Cardiac muscle cell (in vitro differentiated cells and primary cell): ENCODE measurements at regions not wholly inside any gene's neighbourhood (a gene's known extent, or its start where the extent isn't known, plus 50 kb on each side); places are given as distances from the start of the nearest gene placed in this dataset.

Experiments
- DNase-seq, 2 donors: peaks; one replicate each; pipeline versions ENCODE4 v3.0.0 to v3.0.0-alpha.2; 2010 to 2017; ENCODE audit warnings: low read depth in 1 of 2, low spot score in 1 of 2
- H3K27ac ChIP-seq: fragments of 200-600 bp; sonication (generic); 2 replicates; pipeline ENCODE4 v1.5.1; 2016
- H3K27me3 ChIP-seq: fragments of 200-600 bp; sonication (generic); 2 replicates; pipeline ENCODE4 v1.6.0; 2016; ENCODE audit warnings: control low read depth
- H3K36me3 ChIP-seq: fragments of 200-600 bp; sonication (generic); 2 replicates; pipeline ENCODE4 v1.5.1; 2016; ENCODE audit warnings: control low read depth
- H3K4me1 ChIP-seq: fragments of 200-600 bp; sonication (generic); 2 replicates; pipeline ENCODE4 v1.8.1; 2017; ENCODE audit warnings: low read depth, mild to moderate bottlenecking, mixed run types
- H3K4me3 ChIP-seq: fragments of 200-600 bp; sonication (generic); 2 replicates; pipeline ENCODE4 v1.5.1; 2016; ENCODE audit warnings: mild to moderate bottlenecking
- H3K9me3 ChIP-seq: fragments of 200-600 bp; sonication (generic); 2 replicates; pipeline ENCODE4 v1.5.1; 2017; ENCODE audit warnings: low read depth, mild to moderate bottlenecking, control low read depth
- CTCF ChIP-seq: IDR thresholded peaks from 2 replicates; pipeline ENCODE4 v1.5.1; 2012; ENCODE audit warnings: low read depth, mild to moderate bottlenecking, low read length

- no peak for TF ChIP-seq CTCF
- no peaks in the 10 kb centered on the region for H3K27me3 ChIP-seq
These were observed 683.3 kb upstream of the HS6ST1 start for GRCh38 chr2:129001926-129002325.

GRCh38 chr2:129002751-129003150 lies 684.1 kb upstream of the HS6ST1 start:
- Histone ChIP-seq H3K4me1 (no peaks in the 10 kb centered on the region), H3K36me3 (no peaks in the 10 kb centered on the region), H3K4me3 (no peak overlapping the region), H3K9me3 (no peaks in the 10 kb centered on the region), H3K27ac (no peak overlapping the region), H3K27me3 (no peaks in the 10 kb centered on the region)
- TF ChIP-seq CTCF = no peak
- DNase-seq = no peak

More at GRCh38 chr2:129001926-129002325, 683.3 kb upstream of the HS6ST1 start:
- Histone ChIP-seq H3K36me3 (no peaks in the 10 kb centered on the region), H3K27ac (no peak overlapping the region), H3K4me3 (no peak overlapping the region), H3K4me1 (no peaks in the 10 kb centered on the region), H3K9me3 (no peaks in the 10 kb centered on the region)
- no peak for DNase-seq

- Histone ChIP-seq H3K9me3 (no peaks in the 10 kb centered on the region), H3K36me3 (no peaks in the 10 kb centered on the region), H3K4me1 (no peaks in the 10 kb centered on the region), H3K4me3 (no peak overlapping the region), H3K27me3 (no peaks in the 10 kb centered on the region), H3K27ac (no peak overlapping the region)
- TF ChIP-seq CTCF = no peak
- DNase-seq = no peak
These were observed 685.8 kb upstream of the HS6ST1 start for GRCh38 chr2:129004485-129004884.

GRCh38 chr2:129004940-129005490 lies 686.3 kb upstream of the HS6ST1 start:
- H3K27me3 ChIP-seq = no peaks in the 10 kb centered on the region
- no peak for TF ChIP-seq CTCF
- no peaks in the 10 kb centered on the region for H3K36me3 ChIP-seq
- no peak overlapping the region for H3K4me3 ChIP-seq
- DNase-seq = no peak
- no peaks in the 10 kb centered on the region for H3K4me1 ChIP-seq
- H3K9me3 ChIP-seq = no peaks in the 10 kb centered on the region
- no peak overlapping the region for H3K27ac ChIP-seq

GRCh38 chr2:129006135-129006886 lies 687.6 kb upstream of the HS6ST1 start:
- TF ChIP-seq CTCF = no peak
- H3K9me3 ChIP-seq = no peaks in the 10 kb centered on the region
- peak in 1 of 2 donors; percentile 23 for DNase-seq
- no peaks in the 10 kb centered on the region for H3K27me3 ChIP-seq
- H3K36me3 ChIP-seq = no peaks in the 10 kb centered on the region
- H3K27ac ChIP-seq = no peak overlapping the region
- no peaks in the 10 kb centered on the region for H3K4me1 ChIP-seq
- H3K4me3 ChIP-seq = no peak overlapping the region
